ENCODE measurements at regions not wholly inside any gene's neighbourhood (a gene's known extent, or its start where the extent isn't known, plus 50 kb on each side); places are given as distances from the start of the nearest gene placed in this dataset.

DNA sequence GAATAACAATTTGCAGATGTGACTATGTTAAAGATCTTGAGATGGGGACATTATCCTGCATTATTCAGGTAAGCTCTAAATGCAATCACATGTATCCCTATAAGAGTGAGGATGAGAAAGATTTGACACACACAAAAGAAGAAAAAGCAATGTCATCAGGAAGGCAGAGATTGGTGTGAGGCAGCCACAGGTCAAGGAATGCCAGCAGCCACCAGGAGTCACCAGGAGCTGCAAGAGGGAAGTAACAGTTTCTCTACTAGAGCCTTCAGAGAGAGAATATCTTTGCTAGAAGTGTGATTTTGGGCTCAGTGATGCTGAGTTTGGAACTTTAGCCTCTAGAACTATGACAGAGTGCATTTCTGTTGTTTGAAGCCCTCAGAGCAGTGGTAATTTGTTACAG lies 700.3 kb upstream of the SEMA3D start:
- H4K20me1 ChIP-seq (ENCODE audit: insufficient read depth) = no peaks in the 10 kb centered on the region
- H3K4me3 ChIP-seq (ENCODE audit: low read length) = no peak overlapping the region
- H3K36me3 ChIP-seq (ENCODE audit: insufficient read depth, low read length) = no peaks in the 10 kb centered on the region
- H3K4me2 ChIP-seq (ENCODE audit: low read length) = no peak overlapping the region
- no peak overlapping the region for H3K9ac ChIP-seq (ENCODE audit: low read length)
- H3K27ac ChIP-seq (ENCODE audit: low read length) = no peak overlapping the region
- H3F3A ChIP-seq (ENCODE audit: insufficient read depth, low read length, poor library complexity, severe bottlenecking) = no peaks in the 10 kb centered on the region
- H3K9me2 ChIP-seq (ENCODE audit: insufficient read depth, low read length) = no peaks in the 10 kb centered on the region
- H3K79me2 ChIP-seq (replicated peaks; ENCODE audit: insufficient read depth, low read length) = no peaks in the 10 kb centered on the region
- H2AFZ ChIP-seq (ENCODE audit: low read depth, low read length) = no peak overlapping the region
- H3K9me3 ChIP-seq (ENCODE audit: low read length) = no peaks in the 10 kb centered on the region
- TF ChIP-seq EZH2 (IDR thresholded peaks at IDR 0.05; ENCODE audit: borderline replicate concordance, insufficient read depth, low read length, poor library complexity, severe bottlenecking) (no peak), POLR2AphosphoS5 (IDR thresholded peaks at IDR 0.05) (no peak), SMC3 (conservative IDR thresholded peaks at IDR 0.05; ENCODE audit: poor library complexity) (no peak), MXI1 (conservative IDR thresholded peaks at IDR 0.05; ENCODE audit: poor library complexity, severe bottlenecking) (no peak), TAF1 (IDR thresholded peaks at IDR 0.05; ENCODE audit: low read depth) (no peak), RAD21 (conservative IDR thresholded peaks at IDR 0.05) (no peak), EP300 (conservative IDR thresholded peaks at IDR 0.05; ENCODE audit: poor library complexity, severe bottlenecking) (no peak)
- TF ChIP-seq, protein P1, sequence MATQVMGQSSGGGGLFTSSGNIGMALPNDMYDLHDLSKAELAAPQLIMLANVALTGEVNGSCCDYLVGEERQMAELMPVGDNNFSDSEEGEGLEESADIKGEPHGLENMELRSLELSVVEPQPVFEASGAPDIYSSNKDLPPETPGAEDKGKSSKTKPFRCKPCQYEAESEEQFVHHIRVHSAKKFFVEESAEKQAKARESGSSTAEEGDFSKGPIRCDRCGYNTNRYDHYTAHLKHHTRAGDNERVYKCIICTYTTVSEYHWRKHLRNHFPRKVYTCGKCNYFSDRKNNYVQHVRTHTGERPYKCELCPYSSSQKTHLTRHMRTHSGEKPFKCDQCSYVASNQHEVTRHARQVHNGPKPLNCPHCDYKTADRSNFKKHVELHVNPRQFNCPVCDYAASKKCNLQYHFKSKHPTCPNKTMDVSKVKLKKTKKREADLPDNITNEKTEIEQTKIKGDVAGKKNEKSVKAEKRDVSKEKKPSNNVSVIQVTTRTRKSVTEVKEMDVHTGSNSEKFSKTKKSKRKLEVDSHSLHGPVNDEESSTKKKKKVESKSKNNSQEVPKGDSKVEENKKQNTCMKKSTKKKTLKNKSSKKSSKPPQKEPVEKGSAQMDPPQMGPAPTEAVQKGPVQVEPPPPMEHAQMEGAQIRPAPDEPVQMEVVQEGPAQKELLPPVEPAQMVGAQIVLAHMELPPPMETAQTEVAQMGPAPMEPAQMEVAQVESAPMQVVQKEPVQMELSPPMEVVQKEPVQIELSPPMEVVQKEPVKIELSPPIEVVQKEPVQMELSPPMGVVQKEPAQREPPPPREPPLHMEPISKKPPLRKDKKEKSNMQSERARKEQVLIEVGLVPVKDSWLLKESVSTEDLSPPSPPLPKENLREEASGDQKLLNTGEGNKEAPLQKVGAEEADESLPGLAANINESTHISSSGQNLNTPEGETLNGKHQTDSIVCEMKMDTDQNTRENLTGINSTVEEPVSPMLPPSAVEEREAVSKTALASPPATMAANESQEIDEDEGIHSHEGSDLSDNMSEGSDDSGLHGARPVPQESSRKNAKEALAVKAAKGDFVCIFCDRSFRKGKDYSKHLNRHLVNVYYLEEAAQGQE (IDR thresholded peaks at IDR 0.05; ENCODE audit: borderline replicate concordance) = no peak
- H3K27me3 ChIP-seq (ENCODE audit: insufficient read depth, low read depth, low read length) = no peaks in the 10 kb centered on the region

DNA sequence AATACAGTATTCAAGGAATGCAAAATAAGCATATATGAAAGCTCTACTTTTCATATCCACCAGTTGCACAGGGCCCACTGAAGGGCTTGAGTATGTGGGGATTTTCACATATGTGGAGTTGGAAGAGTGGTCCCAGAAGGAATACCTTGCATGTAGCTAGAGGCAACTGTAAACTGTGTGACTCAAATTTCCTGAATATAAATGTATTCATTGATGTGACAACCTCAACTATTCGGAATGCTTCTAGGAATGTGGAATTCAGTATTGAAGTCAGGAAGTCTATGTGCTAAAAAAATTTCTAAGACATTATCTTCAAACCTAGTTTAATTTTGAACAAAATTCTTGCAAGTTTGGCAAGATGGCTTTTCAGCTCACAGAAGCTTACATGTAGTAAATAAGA lies 695.5 kb upstream of the SEMA3D start:
- no peak overlapping the region for H3K27ac ChIP-seq (ENCODE audit: low read length)
- no peaks in the 10 kb centered on the region for H3K9me3 ChIP-seq (ENCODE audit: low read length)
- H3K9ac ChIP-seq (ENCODE audit: low read length) = no peak overlapping the region
- no peaks in the 10 kb centered on the region for H3K27me3 ChIP-seq (ENCODE audit: insufficient read depth, low read depth, low read length)
- H3K79me2 ChIP-seq (replicated peaks; ENCODE audit: insufficient read depth, low read length) = no peaks in the 10 kb centered on the region
- no peak overlapping the region for H3K4me3 ChIP-seq (ENCODE audit: low read length)
- H2AFZ ChIP-seq (ENCODE audit: low read depth, low read length) = no peak overlapping the region
- TF ChIP-seq MXI1 (conservative IDR thresholded peaks at IDR 0.05; ENCODE audit: poor library complexity, severe bottlenecking) (no peak), RAD21 (conservative IDR thresholded peaks at IDR 0.05) (no peak), EZH2 (IDR thresholded peaks at IDR 0.05; ENCODE audit: borderline replicate concordance, insufficient read depth, low read length, poor library complexity, severe bottlenecking) (no peak), TAF1 (IDR thresholded peaks at IDR 0.05; ENCODE audit: low read depth) (no peak), EP300 (conservative IDR thresholded peaks at IDR 0.05; ENCODE audit: poor library complexity, severe bottlenecking) (no peak), SMC3 (conservative IDR thresholded peaks at IDR 0.05; ENCODE audit: poor library complexity) (no peak)
- TF ChIP-seq, protein P1 (IDR thresholded peaks at IDR 0.05; ENCODE audit: borderline replicate concordance) = no peak
- H3F3A ChIP-seq (ENCODE audit: insufficient read depth, low read length, poor library complexity, severe bottlenecking) = no peaks in the 10 kb centered on the region
- H3K9me2 ChIP-seq (ENCODE audit: insufficient read depth, low read length) = no peaks in the 10 kb centered on the region
- H4K20me1 ChIP-seq (ENCODE audit: insufficient read depth) = no peaks in the 10 kb centered on the region
- H3K36me3 ChIP-seq (ENCODE audit: insufficient read depth, low read length) = no peaks in the 10 kb centered on the region
- no peak overlapping the region for H3K4me2 ChIP-seq (ENCODE audit: low read length)
